ENCODE measurements at regions not wholly inside any gene's neighbourhood (a gene's known extent, or its start where the extent isn't known, plus 50 kb on each side); places are given as distances from the start of the nearest gene placed in this dataset.

GRCh38 chr12:125356111-125356510 lies 290.9 kb downstream of the AACS start (continued):
- no peak for TF ChIP-seq ZNF462 (CRISPR knock-in tag; IDR thresholded peaks at IDR 0.05)
- no peak for TF ChIP-seq REST (IDR thresholded peaks at IDR 0.05; ENCODE audit: unreplicated experiment)
- TF ChIP-seq EZH2 (IDR thresholded peaks at IDR 0.05; ENCODE audit: low read depth, unreplicated experiment), result no peak
- TF ChIP-seq NANOG (IDR thresholded peaks at IDR 0.05; ENCODE audit: borderline replicate concordance), result no peak
- TF ChIP-seq POLR2AphosphoS5 (IDR thresholded peaks at IDR 0.05; ENCODE audit: low read depth), result no peak

DNA sequence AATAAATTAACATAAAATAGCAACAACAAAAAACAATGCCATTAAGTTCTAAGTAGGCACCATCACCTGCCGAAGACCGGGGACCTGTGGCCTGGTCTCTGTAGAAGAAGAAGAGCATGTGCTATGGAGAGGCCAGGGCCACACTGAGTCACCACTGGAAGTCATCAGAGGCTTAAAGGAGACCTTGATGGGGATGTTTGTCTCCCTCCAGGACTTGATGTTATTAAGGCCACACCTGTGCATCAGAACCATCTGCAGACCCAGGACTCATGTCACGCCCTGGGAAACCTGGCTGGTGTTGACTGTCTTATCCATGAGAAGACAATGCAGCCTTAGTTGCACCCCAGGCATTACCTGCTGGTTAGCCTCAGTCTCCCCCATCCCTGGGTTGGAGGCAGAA lies 292.3 kb downstream of the AACS start:
- Mint-ChIP-seq H3K4me3 (no peak overlapping the region), H3K36me3 (ENCODE audit: low read depth) (peaks cover 47% of the 10 kb centered on the region)
- H3K36me3 ChIP-seq (ENCODE audit: insufficient read depth), result no peaks in the 10 kb centered on the region

More for the DNA sequence above, 292.3 kb downstream of the AACS start:
- H3K79me2 ChIP-seq (replicated peaks; ENCODE audit: insufficient read depth), result peaks cover 19% of the 10 kb centered on the region; the same call in 1 of the 2 replicates
- no peaks in the 10 kb centered on the region for H4K20me1 ChIP-seq (replicated peaks; ENCODE audit: insufficient read depth)
- Mint-ChIP-seq H3K4me1 (peaks cover 12% of the 10 kb centered on the region; the same call in 2 of the 3 replicates), H3K27me3 (ENCODE audit: insufficient read depth, low read depth, poor library complexity) (peaks cover 1% of the 10 kb centered on the region), H3K9me3 (peaks cover 6% of the 10 kb centered on the region; the same call in 2 of the 3 replicates), H3K27ac (no peak overlapping the region)
- no peak overlapping the region for H3K27ac ChIP-seq (ENCODE audit: low read depth)
- no peak for ATAC-seq
- H3K4me1 ChIP-seq (ENCODE audit: insufficient read depth), result no peaks in the 10 kb centered on the region
- H3K9me2 ChIP-seq (ENCODE audit: insufficient read depth), result no peaks in the 10 kb centered on the region
- H3K4me2 ChIP-seq, result no peak overlapping the region
- no peak overlapping the region for H3K4me3 ChIP-seq
- no peaks in the 10 kb centered on the region for H3F3A ChIP-seq (replicated peaks; ENCODE audit: low read depth)
- H3K27me3 ChIP-seq (ENCODE audit: insufficient read depth), result no peaks in the 10 kb centered on the region
- DNase-seq (ENCODE audit: low spot score), result no peak
- no peak overlapping the region for H2AFZ ChIP-seq
- TF ChIP-seq ZNF114 (CRISPR knock-in tag; IDR thresholded peaks at IDR 0.05) (no peak), REST (IDR thresholded peaks at IDR 0.05; ENCODE audit: unreplicated experiment) (no peak), CREB1 (CRISPR knock-in tag; IDR thresholded peaks at IDR 0.05; ENCODE audit: low read depth) (no peak), NANOG (IDR thresholded peaks at IDR 0.05; ENCODE audit: borderline replicate concordance) (no peak), POLR2AphosphoS5 (IDR thresholded peaks at IDR 0.05; ENCODE audit: low read depth) (no peak)
